ENCODE measurements at regions not wholly inside any gene's neighbourhood (a gene's known extent, or its start where the extent isn't known, plus 50 kb on each side); places are given as distances from the start of the nearest gene placed in this dataset.

- Histone ChIP-seq H3K4me3 (no peak overlapping the region), H3K27ac (no peak overlapping the region), H3K27me3 (no peaks in the 10 kb centered on the region), H3K9ac (no peak overlapping the region), H3K4me2 (no peak overlapping the region), H3K36me3 (no peaks in the 10 kb centered on the region), H3K4me1 (no peaks in the 10 kb centered on the region), H3K9me3 (replicated peaks in 1 of 11) (no peaks in the 10 kb centered on the region), H4K20me1 (no peaks in the 10 kb centered on the region)
- TF ChIP-seq Cebpa-rat (IDR thresholded peaks at IDR 0.05): no peak
These were observed 152.6 kb downstream of the RSL24D1 start for GRCh38 chr15:55044162-55044561.

- Histone ChIP-seq H3K27ac (peak overlapping the region in 1 of 11 experiments; percentile 46; a peak in 2 of 22 replicates), H3K4me2 (peak overlapping the region in 3 of 11 experiments; percentile 4 to 25 (median 24); a peak in 4 of 22 replicates), H3K4me1 (peaks cover 0 to 21% (median 0%) of the 10 kb centered on the region in 10 experiments; a peak in 6 of 20 replicates), H3K9ac (no peak overlapping the region), H3K4me3 (no peak overlapping the region), H4K20me1 (no peaks in the 10 kb centered on the region), H3K36me3 (no peaks in the 10 kb centered on the region), H3K27me3 (no peaks in the 10 kb centered on the region), H3K9me3 (replicated peaks in 1 of 11) (no peaks in the 10 kb centered on the region)
- no peak for TF ChIP-seq Cebpa-rat (IDR thresholded peaks at IDR 0.05)
These were observed 159.7 kb downstream of the RSL24D1 start for GRCh38 chr15:55037071-55037470.

- no peaks in the 10 kb centered on the region for H3K27me3 ChIP-seq
- no peak overlapping the region for H3K4me2 ChIP-seq
- no peak overlapping the region for H3K4me3 ChIP-seq
- H4K20me1 ChIP-seq: no peaks in the 10 kb centered on the region
- H3K9ac ChIP-seq: no peak overlapping the region
- no peak overlapping the region; a peak in 1 of 22 replicates for H3K27ac ChIP-seq
- peaks cover 0 to 34% (median 0%) of the 10 kb centered on the region in 10 experiments; a peak in 7 of 20 replicates for H3K4me1 ChIP-seq
- no peaks in the 10 kb centered on the region for H3K36me3 ChIP-seq
- no peak for TF ChIP-seq Cebpa-rat (IDR thresholded peaks at IDR 0.05)
- H3K9me3 ChIP-seq (replicated peaks in 1 of 11): no peaks in the 10 kb centered on the region
These were observed 161.0 kb downstream of the RSL24D1 start for GRCh38 chr15:55035749-55036148.

- no peaks in the 10 kb centered on the region for H3K9me3 ChIP-seq (replicated peaks in 1 of 11)
- H3K27ac ChIP-seq: no peak overlapping the region
- H3K27me3 ChIP-seq: no peaks in the 10 kb centered on the region
- no peak overlapping the region for H3K4me3 ChIP-seq
- TF ChIP-seq Cebpa-rat (IDR thresholded peaks at IDR 0.05): no peak
- no peak overlapping the region for H3K9ac ChIP-seq
- no peaks in the 10 kb centered on the region for H4K20me1 ChIP-seq
- H3K36me3 ChIP-seq: no peaks in the 10 kb centered on the region
- H3K4me1 ChIP-seq: peaks cover 0 to 38% (median 0%) of the 10 kb centered on the region in 10 experiments; a peak in 7 of 20 replicates
- H3K4me2 ChIP-seq: no peak overlapping the region; a peak in 1 of 22 replicates
These were observed 163.2 kb downstream of the RSL24D1 start for GRCh38 chr15:55033574-55033973.

- Histone ChIP-seq H3K4me2 (peak overlapping the region in 3 of 11 experiments; percentile 40 to 68 (median 63); a peak in 6 of 22 replicates), H3K9me3 (replicated peaks in 1 of 11) (no peaks in the 10 kb centered on the region), H3K27ac (peak overlapping the region in 4 of 11 experiments; percentile 54 to 70 (median 60); a peak in 7 of 22 replicates), H3K4me3 (no peak overlapping the region), H3K27me3 (no peaks in the 10 kb centered on the region), H3K36me3 (no peaks in the 10 kb centered on the region), H3K9ac (0 out of 22 replicates have a peak overlapping the region, but pooled peaks of 2 of the 11 experiments have one; percentile 30 to 37), H3K4me1 (peaks cover 0 to 44% (median 2%) of the 10 kb centered on the region in 10 experiments; a peak in 9 of 20 replicates), H4K20me1 (no peaks in the 10 kb centered on the region)
- no peak for TF ChIP-seq Cebpa-rat (IDR thresholded peaks at IDR 0.05)
These were observed 165.0 kb downstream of the RSL24D1 start for GRCh38 chr15:55031727-55032126.

- Histone ChIP-seq H3K27me3 (no peaks in the 10 kb centered on the region), H4K20me1 (no peaks in the 10 kb centered on the region), H3K4me1 (peaks cover 0 to 29% (median 4%) of the 10 kb centered on the region in 10 experiments; a peak in 9 of 20 replicates), H3K9me3 (replicated peaks in 1 of 11) (no peaks in the 10 kb centered on the region), H3K27ac (no peak overlapping the region), H3K4me3 (no peak overlapping the region), H3K4me2 (peak overlapping the region in 7 of 11 experiments; percentile 3 to 58 (median 36); a peak in 9 of 22 replicates), H3K36me3 (no peaks in the 10 kb centered on the region), H3K9ac (no peak overlapping the region)
- TF ChIP-seq Cebpa-rat (IDR thresholded peaks at IDR 0.05): no peak
These were observed 170.4 kb downstream of the RSL24D1 start for GRCh38 chr15:55026381-55026780.

GRCh38 chr15:55017635-55018034 lies 179.1 kb downstream of the RSL24D1 start:
- H3K4me3 ChIP-seq: no peak overlapping the region
- H3K9ac ChIP-seq: no peak overlapping the region
- H3K27ac ChIP-seq: no peak overlapping the region
- H3K4me2 ChIP-seq: no peak overlapping the region
- TF ChIP-seq Cebpa-rat (IDR thresholded peaks at IDR 0.05): no peak
- no peaks in the 10 kb centered on the region for H3K36me3 ChIP-seq
- peaks cover 0 to 5% (median 0%) of the 10 kb centered on the region in 11 experiments; a peak in 1 of 22 replicates for H3K9me3 ChIP-seq (replicated peaks in 1 of 11)
- H3K27me3 ChIP-seq: no peaks in the 10 kb centered on the region
- H3K4me1 ChIP-seq: peaks cover 0 to 33% (median 0%) of the 10 kb centered on the region in 10 experiments; a peak in 4 of 20 replicates
- no peaks in the 10 kb centered on the region for H4K20me1 ChIP-seq

- Histone ChIP-seq H3K4me2 (peak overlapping the region in 1 of 11 experiments; percentile 21; a peak in 1 of 22 replicates), H3K9ac (no peak overlapping the region), H3K27me3 (no peaks in the 10 kb centered on the region), H4K20me1 (no peaks in the 10 kb centered on the region), H3K4me1 (peaks cover 0 to 33% (median 0%) of the 10 kb centered on the region in 10 experiments; a peak in 4 of 20 replicates), H3K36me3 (no peaks in the 10 kb centered on the region), H3K4me3 (no peak overlapping the region), H3K9me3 (replicated peaks in 1 of 11) (peaks cover 0 to 5% (median 0%) of the 10 kb centered on the region in 11 experiments; a peak in 1 of 22 replicates), H3K27ac (no peak overlapping the region)
- TF ChIP-seq Cebpa-rat (IDR thresholded peaks at IDR 0.05): no peak
These were observed 180.5 kb downstream of the RSL24D1 start for GRCh38 chr15:55016225-55016624.

GRCh38 chr15:55015093-55015445 lies 181.7 kb downstream of the RSL24D1 start:
- peaks cover 0 to 5% (median 0%) of the 10 kb centered on the region in 11 experiments; a peak in 1 of 22 replicates for H3K9me3 ChIP-seq (replicated peaks in 1 of 11)

More at GRCh38 chr15:55015093-55015445, 181.7 kb downstream of the RSL24D1 start:
- H3K4me3 ChIP-seq: no peak overlapping the region
- H3K9ac ChIP-seq: peak overlapping the region in 1 of 11 experiments; percentile 4; a peak in 1 of 22 replicates
- H3K27me3 ChIP-seq: no peaks in the 10 kb centered on the region
- peaks cover 0 to 33% (median 0%) of the 10 kb centered on the region in 10 experiments; a peak in 4 of 20 replicates for H3K4me1 ChIP-seq
- H3K36me3 ChIP-seq: no peaks in the 10 kb centered on the region
- peak overlapping the region in 2 of 11 experiments; percentile 1 to 34; a peak in 3 of 22 replicates for H3K27ac ChIP-seq
- no peaks in the 10 kb centered on the region for H4K20me1 ChIP-seq
- H3K4me2 ChIP-seq: peak overlapping the region in 2 of 11 experiments; percentile 47 to 69; a peak in 4 of 22 replicates
- no peak for TF ChIP-seq Cebpa-rat (IDR thresholded peaks at IDR 0.05)
